HL-60 (cell line): ENCODE measurements at regions not wholly inside any gene's neighbourhood (a gene's known extent, or its start where the extent isn't known, plus 50 kb on each side); places are given as distances from the start of the nearest gene placed in this dataset.

Source experiments
- CTCF ChIP-seq: IDR thresholded peaks from one replicate; pipeline ENCODE4 v1.5.1; 2011; ENCODE audit warnings: low read length, control low read depth, inconsistent platforms; ENCODE audit not compliant: insufficient read depth
- GABPA ChIP-seq: IDR thresholded peaks from 2 replicates; pipeline ENCODE4 v1.6.1; 2012; ENCODE audit warnings: low read depth
- POLR2AphosphoS5 ChIP-seq: IDR thresholded peaks from 2 replicates; pipeline ENCODE4 v1.6.1; 2012; ENCODE audit warnings: low read depth
- REST ChIP-seq: IDR thresholded peaks from 2 replicates; pipeline ENCODE4 v1.6.1; 2012; ENCODE audit warnings: low read depth; ENCODE audit not compliant: insufficient replicate concordance
- SPI1 ChIP-seq: IDR thresholded peaks from 2 replicates; pipeline ENCODE4 v1.6.1; 2012; ENCODE audit warnings: low read depth, mild to moderate bottlenecking, borderline replicate concordance

- TF ChIP-seq CTCF (no peak), POLR2AphosphoS5 (no peak), SPI1 (no peak), REST (no peak), GABPA (no peak)
Measured at GRCh38 chr5:114649878-114650277, 288.0 kb downstream of the KCNN2 start.
